ENCODE measurements at regions not wholly inside any gene's neighbourhood (a gene's known extent, or its start where the extent isn't known, plus 50 kb on each side); places are given as distances from the start of the nearest gene placed in this dataset.

DNA sequence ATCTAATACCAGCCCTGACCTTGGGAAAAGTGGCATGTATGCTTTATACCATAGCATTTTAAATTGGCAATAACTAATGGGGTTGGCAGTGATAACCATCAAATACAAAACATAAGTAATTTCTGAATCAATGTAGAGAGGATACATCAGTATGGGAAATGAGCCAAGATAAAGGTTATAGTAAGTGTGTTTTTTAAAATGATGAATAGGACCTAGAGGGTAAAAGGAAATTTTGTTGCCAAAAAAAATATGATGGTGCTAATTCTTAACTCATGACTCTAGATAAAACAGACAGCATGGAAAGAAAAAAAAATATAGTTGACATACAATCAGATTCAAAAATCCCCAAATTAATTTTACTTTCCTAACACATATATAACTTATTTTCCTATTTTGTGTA, 75.4 kb upstream of the ROBO1 start:
- no peaks in the 10 kb centered on the region for H3K36me3 ChIP-seq
- H3K27me3 ChIP-seq: no peaks in the 10 kb centered on the region
- H3K4me1 ChIP-seq: no peaks in the 10 kb centered on the region

GRCh38 chr3:79835701-79836100, 67.9 kb upstream of the ROBO1 start:
- no peaks in the 10 kb centered on the region for H3K9me3 ChIP-seq
- H3K27me3 ChIP-seq: no peaks in the 10 kb centered on the region
- H3K27ac ChIP-seq: no peak overlapping the region
- no peaks in the 10 kb centered on the region for H3K36me3 ChIP-seq
- TF ChIP-seq CTCF (IDR thresholded peaks at IDR 0.05) (no peak), POLR2A (IDR thresholded peaks at IDR 0.05) (no peak)
- no peaks in the 10 kb centered on the region for H3K4me1 ChIP-seq
- DNase-seq: no peak
- H3K4me3 ChIP-seq: no peak overlapping the region

More for the DNA sequence above, 75.4 kb upstream of the ROBO1 start:
- no peak for DNase-seq
- Histone ChIP-seq H3K4me3 (no peak overlapping the region), H3K9me3 (no peaks in the 10 kb centered on the region), H3K27ac (no peak overlapping the region)
- no peak for TF ChIP-seq CTCF (IDR thresholded peaks at IDR 0.05)
- TF ChIP-seq POLR2A (IDR thresholded peaks at IDR 0.05): no peak

DNA sequence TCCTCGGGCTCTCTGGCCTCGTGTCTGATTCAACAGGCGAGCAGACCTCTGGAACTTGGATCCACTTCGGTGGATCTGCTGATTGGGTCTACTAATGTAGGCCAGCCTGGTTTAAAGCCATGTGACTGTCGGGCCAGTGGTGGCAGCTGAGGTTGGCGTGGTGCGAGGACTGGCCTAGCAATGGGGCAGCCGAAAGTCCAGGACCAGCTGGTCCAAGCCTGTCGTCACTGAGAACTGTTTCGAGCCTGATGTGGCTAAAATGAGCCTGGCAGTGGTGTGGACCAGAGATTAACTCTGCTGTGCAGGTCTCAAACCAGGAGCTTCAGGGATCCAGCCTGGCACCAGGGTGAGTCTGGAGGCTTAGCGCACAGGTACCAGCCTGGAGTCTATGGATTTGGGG, 56.4 kb upstream of the ROBO1 start:
- no peak for TF ChIP-seq CTCF (IDR thresholded peaks at IDR 0.05)
- TF ChIP-seq POLR2A (IDR thresholded peaks at IDR 0.05): no peak
- DNase-seq: no peak
- Histone ChIP-seq H3K4me1 (no peaks in the 10 kb centered on the region), H3K27me3 (no peaks in the 10 kb centered on the region), H3K9me3 (peaks cover 0 to 3% (median 0%) of the 10 kb centered on the region in 4 donors), H3K36me3 (no peaks in the 10 kb centered on the region), H3K4me3 (no peak overlapping the region), H3K27ac (no peak overlapping the region)

- H3K4me1 ChIP-seq: no peaks in the 10 kb centered on the region
- peaks cover 0 to 6% (median 0%) of the 10 kb centered on the region in 4 donors for H3K9me3 ChIP-seq
- H3K27ac ChIP-seq: no peak overlapping the region
- TF ChIP-seq POLR2A (IDR thresholded peaks at IDR 0.05): no peak
- no peak for TF ChIP-seq CTCF (IDR thresholded peaks at IDR 0.05)
- H3K36me3 ChIP-seq: no peaks in the 10 kb centered on the region
- no peak for DNase-seq
- H3K27me3 ChIP-seq: no peaks in the 10 kb centered on the region
- no peak overlapping the region for H3K4me3 ChIP-seq
Observed at GRCh38 chr3:79822076-79822475, 54.3 kb upstream of the ROBO1 start.

DNA sequence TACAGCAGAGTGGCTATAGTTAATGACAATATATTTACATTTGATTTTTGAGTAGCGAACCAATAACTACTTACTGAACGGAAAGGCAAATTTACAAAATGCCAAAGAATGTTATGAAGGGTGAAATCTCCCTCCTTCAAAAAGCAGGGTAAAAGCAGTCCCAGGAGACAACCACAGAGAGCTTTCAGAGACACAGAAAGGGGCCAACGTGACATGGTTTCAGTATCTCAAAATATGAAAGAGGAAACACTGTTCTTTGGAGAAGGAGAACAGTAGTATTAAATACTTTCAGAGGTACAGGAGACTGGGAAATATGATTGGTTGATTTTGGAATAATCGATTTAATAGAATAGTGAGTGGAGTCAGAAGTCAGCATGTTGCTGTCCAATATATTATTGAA, 52.3 kb upstream of the ROBO1 start:
- no peak for TF ChIP-seq POLR2A (IDR thresholded peaks at IDR 0.05)
- TF ChIP-seq CTCF (IDR thresholded peaks at IDR 0.05): no peak

GRCh38 chr3:79818015-79818414, 50.2 kb upstream of the ROBO1 start:
- peaks cover 0 to 8% (median 0%) of the 10 kb centered on the region in 4 donors for H3K9me3 ChIP-seq
- H3K27ac ChIP-seq: no peak overlapping the region
- no peak overlapping the region for H3K4me3 ChIP-seq
- H3K4me1 ChIP-seq: no peaks in the 10 kb centered on the region
- no peaks in the 10 kb centered on the region for H3K36me3 ChIP-seq
- TF ChIP-seq CTCF (IDR thresholded peaks at IDR 0.05): no peak
- TF ChIP-seq POLR2A (IDR thresholded peaks at IDR 0.05): no peak
- H3K27me3 ChIP-seq: no peaks in the 10 kb centered on the region
- DNase-seq: no peak

More for the DNA sequence above, 52.3 kb upstream of the ROBO1 start:
- Histone ChIP-seq H3K9me3 (peaks cover 0 to 11% (median 0%) of the 10 kb centered on the region in 4 donors), H3K36me3 (no peaks in the 10 kb centered on the region), H3K27ac (no peak overlapping the region), H3K4me1 (no peaks in the 10 kb centered on the region), H3K27me3 (no peaks in the 10 kb centered on the region), H3K4me3 (no peak overlapping the region)
- DNase-seq: no peak

All from Peyer's patch (tissue), 4 donors.